ENCODE measurements at regions not wholly inside any gene's neighbourhood (a gene's known extent, or its start where the extent isn't known, plus 50 kb on each side); places are given as distances from the start of the nearest gene placed in this dataset.

DNA sequence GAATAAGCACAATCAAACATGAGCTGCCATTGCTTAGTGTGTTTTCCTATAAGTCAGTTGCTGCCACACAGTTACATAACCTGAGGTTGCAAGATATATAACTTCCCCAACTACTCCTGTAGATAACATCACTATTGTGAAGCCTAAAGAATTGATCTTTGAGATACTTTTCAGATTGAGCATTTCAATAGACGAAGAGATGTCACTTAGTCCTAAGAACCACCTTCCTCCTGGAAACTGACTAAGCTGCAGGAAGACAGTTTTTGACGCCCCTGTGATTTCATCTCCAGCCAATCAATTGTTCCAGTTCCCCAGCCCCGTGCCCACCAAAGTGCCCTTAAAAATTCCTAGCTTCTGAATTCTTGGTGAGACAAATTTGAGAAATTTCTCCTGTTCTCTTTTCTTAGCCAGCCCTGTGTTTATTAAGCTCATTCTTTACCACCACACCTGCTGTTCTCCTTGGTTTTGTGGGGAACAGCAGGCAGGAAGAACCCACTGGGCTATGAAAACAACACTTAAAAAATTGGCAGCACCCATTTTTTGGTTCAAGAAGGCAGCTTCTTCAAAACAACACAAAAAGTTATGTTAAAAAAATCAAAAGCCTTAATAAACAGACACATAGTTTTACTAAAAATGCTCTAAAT, 317.1 kb upstream of the PABPC4L start:
- no peaks in the 10 kb centered on the region for H3K9me3 Mint-ChIP-seq (ENCODE audit: unreplicated experiment)
- H3K36me3 Mint-ChIP-seq (ENCODE audit: low read depth, unreplicated experiment), result no peaks in the 10 kb centered on the region
- Histone ChIP-seq H2AFZ (ENCODE audit: low read depth, low read length) (no peak overlapping the region), H3K4me3 (ENCODE audit: insufficient read depth, low read depth, low read length) (no peak overlapping the region), H3K9ac (ENCODE audit: low read length) (no peak overlapping the region), H4K20me1 (ENCODE audit: insufficient read depth, low read length) (no peaks in the 10 kb centered on the region), H3K27me3 (ENCODE audit: insufficient read depth, low read length) (no peaks in the 10 kb centered on the region), H3K36me3 (ENCODE audit: insufficient read depth, low read length) (no peaks in the 10 kb centered on the region), H3K79me2 (ENCODE audit: insufficient read depth, low read length) (no peaks in the 10 kb centered on the region), H3K4me2 (ENCODE audit: low read length) (no peak overlapping the region), H3K9me3 (ENCODE audit: insufficient read depth, low read depth, low read length) (no peaks in the 10 kb centered on the region), H3K4me1 (ENCODE audit: insufficient read depth, low read length) (no peaks in the 10 kb centered on the region), H3K27ac (ENCODE audit: low read depth, low read length) (no peak overlapping the region)
- no peaks in the 10 kb centered on the region for H3K27me3 Mint-ChIP-seq (ENCODE audit: low read depth, unreplicated experiment)
- H3K4me3 Mint-ChIP-seq (ENCODE audit: unreplicated experiment), result no peak overlapping the region
- DNase-seq (ENCODE audit: low read depth) (no peak), FAIRE-seq (no peak)
- TF ChIP-seq EZH2 (IDR thresholded peaks at IDR 0.05; ENCODE audit: insufficient read depth, low read length), result no peak
- TF ChIP-seq, protein P1, sequence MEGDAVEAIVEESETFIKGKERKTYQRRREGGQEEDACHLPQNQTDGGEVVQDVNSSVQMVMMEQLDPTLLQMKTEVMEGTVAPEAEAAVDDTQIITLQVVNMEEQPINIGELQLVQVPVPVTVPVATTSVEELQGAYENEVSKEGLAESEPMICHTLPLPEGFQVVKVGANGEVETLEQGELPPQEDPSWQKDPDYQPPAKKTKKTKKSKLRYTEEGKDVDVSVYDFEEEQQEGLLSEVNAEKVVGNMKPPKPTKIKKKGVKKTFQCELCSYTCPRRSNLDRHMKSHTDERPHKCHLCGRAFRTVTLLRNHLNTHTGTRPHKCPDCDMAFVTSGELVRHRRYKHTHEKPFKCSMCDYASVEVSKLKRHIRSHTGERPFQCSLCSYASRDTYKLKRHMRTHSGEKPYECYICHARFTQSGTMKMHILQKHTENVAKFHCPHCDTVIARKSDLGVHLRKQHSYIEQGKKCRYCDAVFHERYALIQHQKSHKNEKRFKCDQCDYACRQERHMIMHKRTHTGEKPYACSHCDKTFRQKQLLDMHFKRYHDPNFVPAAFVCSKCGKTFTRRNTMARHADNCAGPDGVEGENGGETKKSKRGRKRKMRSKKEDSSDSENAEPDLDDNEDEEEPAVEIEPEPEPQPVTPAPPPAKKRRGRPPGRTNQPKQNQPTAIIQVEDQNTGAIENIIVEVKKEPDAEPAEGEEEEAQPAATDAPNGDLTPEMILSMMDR (IDR thresholded peaks at IDR 0.05; ENCODE audit: insufficient read depth, low read depth, low read length), result no peak
- H3K4me1 Mint-ChIP-seq (ENCODE audit: low read depth, unreplicated experiment), result no peaks in the 10 kb centered on the region
- H3K27ac Mint-ChIP-seq (ENCODE audit: unreplicated experiment), result no peak overlapping the region

DNA sequence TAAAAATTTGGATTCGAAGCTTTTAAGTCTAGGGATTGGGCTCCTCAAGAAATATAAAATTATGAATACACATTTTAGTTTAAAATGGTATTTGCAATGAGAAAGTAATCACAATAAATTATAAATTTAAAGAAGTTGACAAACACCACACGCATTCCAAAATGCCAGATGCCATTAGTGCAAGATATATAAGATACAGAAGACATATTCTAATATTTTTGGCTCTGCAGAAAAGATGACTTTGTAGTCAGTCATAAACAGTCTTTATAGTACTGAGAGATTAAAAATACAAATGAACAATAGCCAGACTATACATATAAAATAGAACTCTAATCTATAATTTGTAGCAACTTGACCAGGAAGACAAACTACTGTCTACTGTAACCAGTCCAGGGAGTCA, 309.0 kb upstream of the PABPC4L start:
- TF ChIP-seq EZH2 (IDR thresholded peaks at IDR 0.05; ENCODE audit: insufficient read depth, low read length), result no peak
- TF ChIP-seq, protein P1 (IDR thresholded peaks at IDR 0.05; ENCODE audit: insufficient read depth, low read depth, low read length), result no peak
- FAIRE-seq (no peak), DNase-seq (ENCODE audit: low read depth) (no peak)
- no peaks in the 10 kb centered on the region for H3K4me1 Mint-ChIP-seq (ENCODE audit: low read depth, unreplicated experiment)
- no peak overlapping the region for H3K4me2 ChIP-seq (ENCODE audit: low read length)
- no peaks in the 10 kb centered on the region for H3K27me3 ChIP-seq (ENCODE audit: insufficient read depth, low read length)
- no peak overlapping the region for H3K4me3 ChIP-seq (ENCODE audit: insufficient read depth, low read depth, low read length)
- H3K9me3 ChIP-seq (ENCODE audit: insufficient read depth, low read depth, low read length), result no peaks in the 10 kb centered on the region
- no peak overlapping the region for H2AFZ ChIP-seq (ENCODE audit: low read depth, low read length)
- no peaks in the 10 kb centered on the region for H3K36me3 Mint-ChIP-seq (ENCODE audit: low read depth, unreplicated experiment)
- H3K4me1 ChIP-seq (ENCODE audit: insufficient read depth, low read length), result no peaks in the 10 kb centered on the region
- peaks cover 3% of the 10 kb centered on the region for H3K9me3 Mint-ChIP-seq (ENCODE audit: unreplicated experiment)
- H3K27ac ChIP-seq (ENCODE audit: low read depth, low read length), result no peak overlapping the region
- no peaks in the 10 kb centered on the region for H3K79me2 ChIP-seq (ENCODE audit: insufficient read depth, low read length)
- H3K27me3 Mint-ChIP-seq (ENCODE audit: low read depth, unreplicated experiment), result no peaks in the 10 kb centered on the region
- H3K9ac ChIP-seq (ENCODE audit: low read length), result no peak overlapping the region
- no peak overlapping the region for H3K27ac Mint-ChIP-seq (ENCODE audit: unreplicated experiment)
- no peaks in the 10 kb centered on the region for H3K36me3 ChIP-seq (ENCODE audit: insufficient read depth, low read length)
- H4K20me1 ChIP-seq (ENCODE audit: insufficient read depth, low read length), result no peaks in the 10 kb centered on the region
- no peak overlapping the region for H3K4me3 Mint-ChIP-seq (ENCODE audit: unreplicated experiment)

DNA sequence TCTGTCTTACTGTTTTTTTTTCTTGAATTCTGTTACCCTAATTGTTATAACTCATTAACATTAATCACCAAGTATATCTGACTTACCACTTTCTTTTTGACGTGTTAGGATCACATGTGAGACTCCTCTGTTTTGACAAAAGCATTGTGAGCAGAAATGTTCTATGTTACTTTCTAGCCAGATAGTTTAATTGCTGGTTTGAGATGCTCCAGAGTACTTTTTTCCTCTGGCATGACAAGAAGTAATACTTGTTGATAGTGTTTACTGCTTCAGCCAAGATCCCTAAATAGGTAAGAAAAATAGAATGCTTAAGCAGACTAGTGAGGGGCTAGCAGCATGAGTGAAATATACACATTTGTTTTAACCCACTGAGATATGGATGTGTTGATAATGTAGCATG, 303.9 kb upstream of the PABPC4L start:
- Histone ChIP-seq H3K79me2 (ENCODE audit: insufficient read depth, low read length) (no peaks in the 10 kb centered on the region), H3K36me3 (ENCODE audit: insufficient read depth, low read length) (no peaks in the 10 kb centered on the region), H3K4me3 (ENCODE audit: insufficient read depth, low read depth, low read length) (no peak overlapping the region), H3K4me1 (ENCODE audit: insufficient read depth, low read length) (no peaks in the 10 kb centered on the region), H3K4me2 (ENCODE audit: low read length) (no peak overlapping the region), H2AFZ (ENCODE audit: low read depth, low read length) (no peak overlapping the region), H3K27me3 (ENCODE audit: insufficient read depth, low read length) (no peaks in the 10 kb centered on the region), H3K27ac (ENCODE audit: low read depth, low read length) (no peak overlapping the region), H3K9ac (ENCODE audit: low read length) (no peak overlapping the region), H3K9me3 (ENCODE audit: insufficient read depth, low read depth, low read length) (no peaks in the 10 kb centered on the region), H4K20me1 (ENCODE audit: insufficient read depth, low read length) (no peaks in the 10 kb centered on the region)
- Mint-ChIP-seq H3K9me3 (ENCODE audit: unreplicated experiment) (peaks cover 3% of the 10 kb centered on the region), H3K27ac (ENCODE audit: unreplicated experiment) (no peak overlapping the region), H3K4me1 (ENCODE audit: low read depth, unreplicated experiment) (no peaks in the 10 kb centered on the region), H3K27me3 (ENCODE audit: low read depth, unreplicated experiment) (no peaks in the 10 kb centered on the region), H3K4me3 (ENCODE audit: unreplicated experiment) (no peak overlapping the region), H3K36me3 (ENCODE audit: low read depth, unreplicated experiment) (no peaks in the 10 kb centered on the region)
- TF ChIP-seq, protein P1 (IDR thresholded peaks at IDR 0.05; ENCODE audit: insufficient read depth, low read depth, low read length), result no peak
- TF ChIP-seq EZH2 (IDR thresholded peaks at IDR 0.05; ENCODE audit: insufficient read depth, low read length), result no peak
- FAIRE-seq, result no peak
- DNase-seq (ENCODE audit: low read depth), result no peak

Measured in astrocyte (in vitro differentiated cells and primary cell).